ENCODE measurements at regions not wholly inside any gene's neighbourhood (a gene's known extent, or its start where the extent isn't known, plus 50 kb on each side); places are given as distances from the start of the nearest gene placed in this dataset.

DNA sequence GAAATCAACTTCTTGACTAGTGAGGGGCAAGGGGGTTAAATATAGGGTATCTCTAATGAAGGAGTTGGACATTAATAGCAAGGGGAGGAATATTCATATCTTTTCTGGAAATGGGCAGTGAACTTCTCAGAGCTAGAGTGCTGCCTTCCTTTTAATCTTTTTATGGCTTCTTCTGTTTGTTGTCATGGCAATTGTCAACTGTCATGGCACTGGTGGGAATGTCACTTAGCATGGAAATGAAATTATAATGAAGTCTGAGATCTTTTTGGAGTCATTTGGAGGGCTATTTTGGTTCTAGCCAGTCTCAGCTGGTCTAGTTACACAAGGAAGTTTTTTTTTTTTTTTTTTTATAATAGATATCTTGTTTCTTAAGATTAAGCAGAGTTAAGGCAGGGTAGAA lies 250.2 kb downstream of the AASDHPPT start:
- Histone ChIP-seq H3K4me1 (replicated peaks in 1 of 2; ENCODE audit: control insufficient read depth in 2 of 2, insufficient read depth in 2 of 2, low read length in 2 of 2) (no peaks in the 10 kb centered on the region), H3K4me3 (no peak overlapping the region), H3K36me3 (ENCODE audit: control insufficient read depth, insufficient read depth, low read length) (no peaks in the 10 kb centered on the region), H3K9ac (ENCODE audit: insufficient read depth in 1 of 2, low read depth in 2 of 2, low read length in 2 of 2) (no peak overlapping the region), H3K79me2 (ENCODE audit: control insufficient read depth, insufficient read depth, low read length) (no peaks in the 10 kb centered on the region), H3K9me1 (ENCODE audit: control insufficient read depth, insufficient read depth, low read length) (no peaks in the 10 kb centered on the region), H2AFZ (ENCODE audit: low read depth, low read length) (no peak overlapping the region), H3K9me3 (replicated peaks; ENCODE audit: control insufficient read depth, insufficient read depth, low read depth, low read length) (no peaks in the 10 kb centered on the region), H3K4me2 (ENCODE audit: insufficient read depth, low read length) (no peak overlapping the region), H4K20me1 (replicated peaks; ENCODE audit: control insufficient read depth, insufficient read depth, low read length) (no peaks in the 10 kb centered on the region), H3K27ac (ENCODE audit: extremely low read depth, low read depth, low read length) (no peak overlapping the region), H3K27me3 (ENCODE audit: control insufficient read depth in 2 of 2, insufficient read depth in 2 of 2, low read length in 2 of 2) (no peaks in the 10 kb centered on the region)
- BruUV-seq (replicated peaks) = no TSS peak
- DNase-seq (ENCODE audit: extremely low read depth in 1 of 4, low spot score in 3 of 4) = no peak
- in situ Hi-C loops (cut with MboI) = no loop called here
- ChIA-PET CTCF (ENCODE audit: low intra/inter-chr PET ratio) (no interaction called here), POLR2A (no interaction called here)
- ATAC-seq = no peak
- TF ChIP-seq CAMTA2 (CRISPR knock-in tag; conservative IDR thresholded peaks at IDR 0.05) (no peak), FUS (optimal IDR thresholded peaks at IDR 0.05; ENCODE audit: low read depth, low read length) (no peak), E2F3 (CRISPR knock-in tag; IDR thresholded peaks at IDR 0.05) (no peak), MEIS2 (IDR thresholded peaks at IDR 0.05; ENCODE audit: partially characterized antibody) (no peak), ZNF778 (CRISPR knock-in tag; IDR thresholded peaks at IDR 0.05) (no peak), MAFK (IDR thresholded peaks at IDR 0.05; ENCODE audit: low read length) (no peak), TCF7 (IDR thresholded peaks at IDR 0.05; ENCODE audit: borderline replicate concordance) (no peak), ZNF175 (CRISPR knock-in tag; IDR thresholded peaks at IDR 0.05; ENCODE audit: low read depth) (no peak), RHOXF2B (CRISPR knock-in tag; conservative IDR thresholded peaks at IDR 0.05) (no peak)
- TF ChIP-seq, protein P1, sequence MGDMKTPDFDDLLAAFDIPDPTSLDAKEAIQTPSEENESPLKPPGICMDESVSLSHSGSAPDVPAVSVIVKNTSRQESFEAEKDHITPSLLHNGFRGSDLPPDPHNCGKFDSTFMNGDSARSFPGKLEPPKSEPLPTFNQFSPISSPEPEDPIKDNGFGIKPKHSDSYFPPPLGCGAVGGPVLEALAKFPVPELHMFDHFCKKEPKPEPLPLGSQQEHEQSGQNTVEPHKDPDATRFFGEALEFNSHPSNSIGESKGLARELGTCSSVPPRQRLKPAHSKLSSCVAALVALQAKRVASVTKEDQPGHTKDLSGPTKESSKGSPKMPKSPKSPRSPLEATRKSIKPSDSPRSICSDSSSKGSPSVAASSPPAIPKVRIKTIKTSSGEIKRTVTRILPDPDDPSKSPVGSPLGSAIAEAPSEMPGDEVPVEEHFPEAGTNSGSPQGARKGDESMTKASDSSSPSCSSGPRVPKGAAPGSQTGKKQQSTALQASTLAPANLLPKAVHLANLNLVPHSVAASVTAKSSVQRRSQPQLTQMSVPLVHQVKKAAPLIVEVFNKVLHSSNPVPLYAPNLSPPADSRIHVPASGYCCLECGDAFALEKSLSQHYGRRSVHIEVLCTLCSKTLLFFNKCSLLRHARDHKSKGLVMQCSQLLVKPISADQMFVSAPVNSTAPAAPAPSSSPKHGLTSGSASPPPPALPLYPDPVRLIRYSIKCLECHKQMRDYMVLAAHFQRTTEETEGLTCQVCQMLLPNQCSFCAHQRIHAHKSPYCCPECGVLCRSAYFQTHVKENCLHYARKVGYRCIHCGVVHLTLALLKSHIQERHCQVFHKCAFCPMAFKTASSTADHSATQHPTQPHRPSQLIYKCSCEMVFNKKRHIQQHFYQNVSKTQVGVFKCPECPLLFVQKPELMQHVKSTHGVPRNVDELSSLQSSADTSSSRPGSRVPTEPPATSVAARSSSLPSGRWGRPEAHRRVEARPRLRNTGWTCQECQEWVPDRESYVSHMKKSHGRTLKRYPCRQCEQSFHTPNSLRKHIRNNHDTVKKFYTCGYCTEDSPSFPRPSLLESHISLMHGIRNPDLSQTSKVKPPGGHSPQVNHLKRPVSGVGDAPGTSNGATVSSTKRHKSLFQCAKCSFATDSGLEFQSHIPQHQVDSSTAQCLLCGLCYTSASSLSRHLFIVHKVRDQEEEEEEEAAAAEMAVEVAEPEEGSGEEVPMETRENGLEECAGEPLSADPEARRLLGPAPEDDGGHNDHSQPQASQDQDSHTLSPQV (IDR thresholded peaks at IDR 0.05) = no peak
- TF ChIP-seq, protein P2, sequence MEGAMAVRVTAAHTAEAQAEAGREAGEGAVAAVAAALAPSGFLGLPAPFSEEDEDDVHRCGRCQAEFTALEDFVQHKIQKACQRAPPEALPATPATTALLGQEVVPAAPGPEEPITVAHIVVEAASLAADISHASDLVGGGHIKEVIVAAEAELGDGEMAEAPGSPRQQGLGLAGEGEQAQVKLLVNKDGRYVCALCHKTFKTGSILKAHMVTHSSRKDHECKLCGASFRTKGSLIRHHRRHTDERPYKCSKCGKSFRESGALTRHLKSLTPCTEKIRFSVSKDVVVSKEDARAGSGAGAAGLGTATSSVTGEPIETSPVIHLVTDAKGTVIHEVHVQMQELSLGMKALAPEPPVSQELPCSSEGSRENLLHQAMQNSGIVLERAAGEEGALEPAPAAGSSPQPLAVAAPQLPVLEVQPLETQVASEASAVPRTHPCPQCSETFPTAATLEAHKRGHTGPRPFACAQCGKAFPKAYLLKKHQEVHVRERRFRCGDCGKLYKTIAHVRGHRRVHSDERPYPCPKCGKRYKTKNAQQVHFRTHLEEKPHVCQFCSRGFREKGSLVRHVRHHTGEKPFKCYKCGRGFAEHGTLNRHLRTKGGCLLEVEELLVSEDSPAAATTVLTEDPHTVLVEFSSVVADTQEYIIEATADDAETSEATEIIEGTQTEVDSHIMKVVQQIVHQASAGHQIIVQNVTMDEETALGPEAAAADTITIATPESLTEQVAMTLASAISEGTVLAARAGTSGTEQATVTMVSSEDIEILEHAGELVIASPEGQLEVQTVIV (CRISPR knock-in tag; IDR thresholded peaks at IDR 0.05; ENCODE audit: borderline replicate concordance) = no peak
- intact Hi-C loops (cut with micrococcal nuclease) = no loop called here
- no peak for FAIRE-seq

Measured in K562 (cell line).